ENCODE measurements at regions not wholly inside any gene's neighbourhood (a gene's known extent, or its start where the extent isn't known, plus 50 kb on each side); places are given as distances from the start of the nearest gene placed in this dataset.
"Not testable (repeated sequence)": the region's sequence is repeated elsewhere in the genome, so short reads cannot be mapped to it uniquely, and the experiment has no call there.

DNA sequence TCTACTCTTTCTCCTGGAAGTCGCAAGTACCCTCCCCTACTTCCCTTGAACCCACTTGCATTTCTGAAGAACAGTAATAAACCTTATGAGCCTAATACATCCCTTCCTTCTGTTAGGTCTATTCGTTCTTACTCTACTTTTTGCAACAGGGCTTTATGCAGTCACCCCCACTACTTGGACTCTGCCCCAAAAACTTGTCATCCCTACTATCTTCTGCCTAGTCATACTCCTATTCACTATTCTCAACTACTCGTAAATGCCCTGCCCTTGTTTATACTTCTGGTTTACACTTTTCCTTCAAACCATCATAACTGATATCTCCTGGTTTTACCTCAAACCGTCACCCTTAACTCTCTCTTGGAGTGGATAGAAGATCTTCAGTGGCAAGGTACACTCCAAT is 55.2 kb upstream of the SLIT2 start:
- DNase-seq = no peak

- DNase-seq = no peak
Measured at GRCh38 chr4:20195071-20195885, 56.4 kb upstream of the SLIT2 start.

- DNase-seq = no peak
Measured at GRCh38 chr4:20194123-20195013, 57.3 kb upstream of the SLIT2 start.

DNA sequence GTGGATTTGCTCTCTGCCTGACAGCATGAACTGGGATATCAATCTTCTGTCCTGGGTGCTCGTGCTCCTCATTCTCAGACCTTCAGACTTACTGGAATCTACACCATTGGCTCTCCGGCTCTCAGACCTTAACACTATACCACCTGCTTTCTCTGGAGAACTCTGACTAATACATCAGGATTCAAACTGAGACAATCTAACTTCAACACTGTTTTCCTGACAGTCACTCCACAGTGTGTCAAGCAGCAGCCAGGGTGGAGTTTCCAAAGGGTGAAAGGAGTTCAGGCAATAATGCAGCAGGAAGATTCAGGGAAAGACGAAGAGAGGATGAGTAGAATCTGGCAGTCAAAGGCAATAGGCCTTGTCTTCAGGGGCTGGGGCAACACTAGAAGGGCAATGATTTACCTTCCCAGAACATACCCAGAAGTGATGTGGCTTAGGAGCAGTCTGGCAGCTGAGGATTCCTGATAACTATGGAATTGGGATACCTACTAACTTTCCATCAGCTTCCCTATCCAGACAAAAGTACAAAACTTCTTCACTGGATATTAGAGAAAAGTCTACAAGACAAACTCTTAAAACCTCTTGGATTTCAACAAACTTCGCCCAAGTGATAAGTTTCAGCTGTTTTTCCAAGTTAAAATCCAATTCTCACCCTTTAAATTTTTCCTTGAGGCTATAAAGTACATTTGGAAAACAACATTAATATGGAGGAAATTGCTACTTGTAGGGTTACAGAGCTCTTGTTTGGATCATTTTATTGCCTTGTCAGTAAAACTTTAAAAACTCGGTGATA is 58.4 kb upstream of the SLIT2 start:
- no peak for DNase-seq

DNA sequence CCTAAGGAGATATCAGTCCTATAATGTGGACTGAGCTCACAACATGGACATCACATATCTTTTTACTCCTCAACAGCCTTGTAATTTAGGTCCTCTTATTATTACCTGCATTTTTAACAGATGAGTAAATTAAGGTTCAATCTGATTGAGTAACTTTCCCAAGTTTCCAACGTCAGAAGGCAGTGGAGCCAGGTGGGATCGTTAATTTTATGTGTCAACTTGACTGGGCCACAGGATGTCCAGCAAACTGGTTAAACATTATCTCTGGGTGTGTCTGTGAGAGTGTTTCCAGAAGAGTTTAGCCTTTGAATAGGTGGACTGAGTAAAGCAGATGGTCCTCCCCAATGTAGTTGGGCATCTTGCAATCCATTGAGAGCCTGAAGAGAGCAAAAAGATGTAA is 59.0 kb upstream of the SLIT2 start:
- DNase-seq = no peak

DNA sequence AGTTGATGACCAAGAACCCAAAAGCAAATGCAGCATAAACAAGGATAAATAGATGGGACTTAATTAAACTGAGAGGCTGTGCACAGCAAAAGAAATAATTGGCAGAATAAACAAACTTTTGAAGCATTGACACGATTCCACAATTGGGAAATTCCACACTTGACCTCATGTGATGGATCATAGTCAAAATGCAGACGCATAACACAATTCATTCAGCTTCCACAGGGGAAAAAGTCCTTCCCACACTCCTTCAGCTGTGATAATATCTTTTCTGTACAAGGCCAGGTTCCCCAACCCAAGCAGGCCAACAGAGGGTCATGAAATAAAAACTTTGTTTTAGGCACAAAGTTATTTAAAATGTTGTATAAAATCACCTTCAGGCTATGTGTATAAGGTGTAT is 66.6 kb upstream of the SLIT2 start:
- no peak for DNase-seq

DNA sequence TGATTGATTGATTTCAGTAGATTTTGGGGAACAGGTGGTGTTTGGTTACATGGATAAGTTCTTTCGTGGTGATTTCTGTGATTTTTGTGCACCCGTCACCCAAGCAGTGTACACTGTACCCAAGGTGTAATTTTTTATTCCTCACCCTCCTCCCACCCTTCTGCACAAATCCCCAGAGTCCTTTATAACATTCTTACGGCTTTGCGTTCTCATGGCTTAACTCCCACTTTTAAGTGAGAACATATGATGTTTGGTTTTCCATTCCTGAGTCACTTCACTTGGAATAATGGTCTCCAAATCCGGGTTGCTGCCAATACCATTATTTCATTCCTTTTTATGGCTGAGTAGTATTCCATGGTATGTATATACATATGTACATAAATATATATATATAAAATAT is 68.6 kb upstream of the SLIT2 start:
- DNase-seq = not testable (repeated sequence)

DNA sequence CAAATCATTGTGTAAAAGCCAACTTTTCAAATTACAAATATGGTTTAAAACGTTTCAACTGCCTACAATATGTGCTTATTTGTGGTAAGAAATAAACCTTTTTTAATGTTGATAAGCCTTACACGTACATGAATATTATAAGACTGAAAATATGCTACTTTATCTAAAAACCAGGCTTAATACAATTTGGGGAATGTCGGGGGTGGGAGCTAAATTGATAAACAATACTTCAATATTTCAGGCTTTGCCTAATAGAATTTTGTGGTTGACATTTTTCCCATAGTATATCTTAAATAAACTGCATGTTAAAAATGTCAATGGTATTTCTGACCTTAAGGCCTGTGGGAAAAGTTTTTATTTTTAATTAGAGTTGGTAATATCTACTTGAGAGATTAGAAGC is 69.8 kb upstream of the SLIT2 start:
- no peak for DNase-seq

DNA sequence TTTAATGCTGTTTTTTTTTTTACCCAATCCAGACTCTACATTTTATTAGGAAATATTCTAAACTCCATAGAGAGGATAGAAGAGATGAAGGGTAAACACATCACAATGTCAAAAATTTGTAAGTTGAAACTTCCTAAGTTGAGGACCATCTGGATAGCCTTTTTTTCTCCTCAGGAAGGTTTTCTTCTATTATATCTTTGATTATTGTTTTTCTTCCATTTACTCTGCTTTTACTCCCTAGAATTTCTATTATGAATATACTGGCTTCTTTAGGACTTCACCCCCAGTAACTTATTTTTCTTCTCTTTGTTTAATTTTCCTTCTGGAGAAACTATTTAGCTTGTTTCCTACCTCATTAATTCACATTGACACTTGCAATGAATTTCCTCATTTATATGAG is 71.2 kb upstream of the SLIT2 start:
- no peak for DNase-seq

GRCh38 chr4:20178902-20179576 is 72.7 kb upstream of the SLIT2 start:
- no peak for DNase-seq

- no peak for DNase-seq
Measured at GRCh38 chr4:20176881-20177280, 74.8 kb upstream of the SLIT2 start.

DNA sequence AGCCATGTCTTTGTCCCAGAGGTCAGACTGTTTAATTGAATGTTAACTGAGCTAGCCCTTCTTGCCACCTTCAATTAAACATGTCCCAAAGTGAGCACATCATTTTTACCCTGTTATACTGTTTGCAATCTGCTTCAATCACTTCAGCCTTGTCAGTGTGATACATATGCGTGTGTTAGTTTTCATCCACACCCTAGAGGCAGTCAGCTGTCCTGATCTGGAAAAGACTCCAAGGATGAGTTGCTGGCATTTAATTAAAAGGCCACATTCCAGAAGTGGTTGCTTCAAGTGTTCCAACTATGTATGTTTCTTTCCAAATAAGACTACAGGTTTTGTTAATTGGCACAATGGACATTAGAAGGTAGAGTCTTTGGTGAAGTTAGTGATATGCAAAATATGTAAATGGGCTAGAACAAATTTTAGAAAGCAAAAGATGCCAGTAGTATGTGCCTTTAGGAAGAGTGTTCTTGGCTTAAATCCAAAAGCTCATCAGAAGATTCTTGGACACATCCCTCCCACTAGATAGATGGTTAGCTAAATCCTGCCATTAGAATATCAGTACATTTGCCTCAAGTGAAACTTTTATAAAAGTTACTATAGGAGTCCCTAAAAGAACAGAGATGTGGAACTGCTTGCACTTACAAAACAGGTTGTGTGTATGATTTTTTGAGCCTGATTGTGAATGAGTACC is 79.5 kb upstream of the SLIT2 start:
- DNase-seq = no peak

DNA sequence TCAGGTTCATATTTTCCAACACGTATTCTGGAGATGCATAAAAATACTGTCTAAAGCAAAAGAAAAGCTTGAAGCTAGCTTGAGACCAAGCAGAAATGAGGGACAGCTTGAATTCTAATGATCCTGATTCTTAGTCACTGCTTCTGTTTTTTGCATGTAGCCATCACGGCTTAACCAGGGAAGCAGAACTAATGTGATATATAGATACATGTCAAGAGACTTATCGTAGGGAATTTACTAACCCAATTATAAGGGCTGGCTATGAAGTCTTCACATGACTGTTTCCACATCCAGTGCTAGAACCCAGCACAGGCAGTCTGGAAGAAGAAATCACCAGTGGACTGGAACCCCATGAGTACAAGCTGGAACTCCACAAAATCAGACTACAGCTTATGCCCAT is 85.2 kb upstream of the SLIT2 start:
- DNase-seq = no peak

- DNase-seq = no peak
Measured at GRCh38 chr4:20159516-20159915, 92.2 kb upstream of the SLIT2 start.

DNA sequence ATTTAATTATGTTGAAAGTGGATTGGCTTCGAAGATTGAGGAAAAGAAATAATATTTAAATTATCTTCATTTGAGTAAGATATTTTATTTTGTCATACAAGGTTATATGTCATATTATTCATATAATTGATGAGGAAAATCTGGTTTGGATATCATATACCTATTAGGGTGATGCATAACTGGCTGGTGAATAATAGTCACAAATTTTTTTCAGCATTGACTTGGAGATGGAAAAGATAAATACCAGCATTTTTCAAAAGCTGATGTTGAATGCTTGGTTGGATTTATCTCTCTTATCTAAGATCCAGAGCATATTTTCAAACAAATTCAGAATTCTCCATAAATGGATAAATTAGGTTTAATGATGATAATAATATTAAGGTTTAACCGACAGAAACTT is 93.5 kb upstream of the SLIT2 start:
- no peak for DNase-seq

GRCh38 chr4:20151436-20151835 is 100.3 kb upstream of the SLIT2 start:
- no peak for DNase-seq

- DNase-seq = not testable (repeated sequence)
Measured at GRCh38 chr4:20149143-20149542, 102.6 kb upstream of the SLIT2 start.

- DNase-seq = no peak
Measured at GRCh38 chr4:20137176-20137575, 114.5 kb upstream of the SLIT2 start.

DNA sequence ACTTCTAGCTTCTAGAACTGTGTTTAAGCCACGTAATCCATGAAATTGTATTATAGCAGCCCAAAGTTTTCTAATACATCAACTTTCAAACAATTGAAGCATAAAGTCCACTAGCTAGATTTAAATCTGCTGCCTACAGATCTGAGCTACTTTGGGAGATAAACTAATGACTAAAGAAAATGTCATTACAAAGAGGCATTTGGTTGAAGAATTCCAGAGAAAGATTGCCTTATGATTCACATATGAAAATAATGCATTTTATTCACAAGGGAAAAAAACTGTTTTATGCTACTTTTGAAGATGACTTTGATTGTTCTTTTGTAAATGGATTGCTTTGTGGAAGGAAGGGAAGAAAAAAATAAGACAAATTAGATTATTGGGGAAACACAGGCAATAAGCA is 124.1 kb upstream of the SLIT2 start:
- no peak for DNase-seq

DNA sequence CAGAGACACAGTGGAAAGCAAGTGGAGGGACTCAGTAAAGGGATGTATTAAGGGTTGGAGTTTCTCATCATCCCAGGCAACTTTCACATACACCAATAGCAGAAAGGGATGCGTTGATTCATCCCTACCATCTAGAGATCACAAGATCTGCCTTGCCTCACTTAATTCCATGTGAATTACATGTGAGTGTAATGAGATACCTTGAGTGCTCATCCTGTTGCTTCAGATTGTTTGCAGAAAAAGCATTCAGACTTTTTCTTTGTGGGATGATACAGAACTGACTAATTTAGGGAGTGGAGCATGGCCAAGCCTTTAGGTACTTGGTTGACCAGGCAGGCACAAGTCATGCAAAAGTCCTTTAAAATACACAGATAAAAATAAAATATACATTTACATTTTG is 124.8 kb upstream of the SLIT2 start:
- DNase-seq = no peak

- DNase-seq = no peak
Measured at GRCh38 chr4:20124317-20125026, 127.2 kb upstream of the SLIT2 start.
